Choroid plexus epithelial cell (primary cell): ENCODE measurements at regions not wholly inside any gene's neighbourhood (a gene's known extent, or its start where the extent isn't known, plus 50 kb on each side); places are given as distances from the start of the nearest gene placed in this dataset.

Source experiments
- DNase-seq: peaks from one replicate; pipeline ENCODE4 v3.0.0-alpha.2; 2010; ENCODE audit warnings: low read depth
- H3K4me3 ChIP-seq: 2 replicates; pipeline ENCODE4 v1.5.1; 2011; ENCODE audit warnings: low read depth, mild to moderate bottlenecking, control low read depth, low read length, moderate library complexity
- CTCF ChIP-seq: conservative IDR thresholded peaks from 2 replicates; pipeline ENCODE4 v1.5.1; 2011; ENCODE audit warnings: low read depth, mild to moderate bottlenecking, control low read depth, inconsistent platforms, low read length, moderate library complexity

GRCh38 chr11:70568814-70569617 is 170.7 kb downstream of the CTTN start:
- H3K4me3 ChIP-seq = no peak overlapping the region
- no peak for DNase-seq
- TF ChIP-seq CTCF = no peak

GRCh38 chr11:70569618-70569890 is 171.2 kb downstream of the CTTN start:
- no peak for TF ChIP-seq CTCF
- no peak overlapping the region for H3K4me3 ChIP-seq
- no peak for DNase-seq

- no peak for TF ChIP-seq CTCF
- H3K4me3 ChIP-seq = no peak overlapping the region
- DNase-seq = no peak
Observed at GRCh38 chr11:70569996-70570692, 171.8 kb downstream of the CTTN start.

GRCh38 chr11:70570693-70571395 is 172.5 kb downstream of the CTTN start:
- no peak overlapping the region for H3K4me3 ChIP-seq
- no peak for TF ChIP-seq CTCF
- no peak for DNase-seq

GRCh38 chr11:70572974-70573260 is 174.6 kb downstream of the CTTN start:
- no peak for DNase-seq
- TF ChIP-seq CTCF = no peak
- H3K4me3 ChIP-seq = no peak overlapping the region

GRCh38 chr11:70573701-70574151 is 175.4 kb downstream of the CTTN start:
- DNase-seq = no peak
- H3K4me3 ChIP-seq = no peak overlapping the region
- TF ChIP-seq CTCF = no peak
